K562 (cell line): ENCODE measurements at regions not wholly inside any gene's neighbourhood (a gene's known extent, or its start where the extent isn't known, plus 50 kb on each side); places are given as distances from the start of the nearest gene placed in this dataset.
A peak's percentile ranks its signal among the peaks of the same experiment; 100 is the strongest.

Experiments used
- ADNP ChIP-seq: fragments of 200-800 bp; sonication (Bioruptor generic); IDR thresholded peaks from 2 replicates; pipeline ENCODE4 v1.6.1; 2016; ENCODE audit warnings: missing genetic modification characterization, missing compliant biosample characterization
- CBX3 ChIP-seq, 2 experiments: IDR thresholded peaks; 1 replicate in 1 of 2; 2 replicates in 1 of 2; pipeline ENCODE4 v1.6.1; 2012; ENCODE audit warnings: inconsistent platforms in 2 of 2, low read length in 2 of 2, borderline replicate concordance in 1 of 2, control low read depth in 1 of 2
- CC2D1A ChIP-seq: fragments of 450-650 bp; IDR thresholded peaks from 2 replicates; pipeline ENCODE4 v1.6.1; 2017; ENCODE audit warnings: mild to moderate bottlenecking
- CEBPG ChIP-seq, 3 experiments: fragments of 200-800 bp in 1 of 3; sonication (Bioruptor generic) in 1 of 3; sonication (generic) in 1 of 3; formaldehyde crosslinking in 1 of 3; IDR thresholded peaks in 2 of 3; conservative IDR thresholded peaks in 1 of 3; 2 replicates each; pipeline versions ENCODE4 v1.6.1 to v1.8.0; 2016 to 2022; ENCODE audit warnings: missing compliant biosample characterization in 2 of 3, missing genetic modification characterization in 2 of 3, mild to moderate bottlenecking in 1 of 3, missing genetic modification reagents in 1 of 3
- ERF ChIP-seq: fragments of 450-650 bp; formaldehyde crosslinking; IDR thresholded peaks from 2 replicates; pipeline ENCODE4 v1.4.0; 2020; ENCODE audit warnings: mild to moderate bottlenecking, mixed read lengths
- FOXK2 ChIP-seq, 2 experiments: fragments of 450-650 bp; IDR thresholded peaks in 1 of 2; conservative IDR thresholded peaks in 1 of 2; 2 replicates each; pipeline ENCODE4 v1.6.1; 2016; ENCODE audit warnings: low read depth in 2 of 2, mild to moderate bottlenecking in 1 of 2
- NKRF ChIP-seq: fragments of 450-650 bp; IDR thresholded peaks from 2 replicates; pipeline ENCODE4 v1.6.1; 2016; ENCODE audit warnings: borderline replicate concordance
- PPARD ChIP-seq: fragments of 250-450 bp; sonication (Bioruptor Pico); IDR thresholded peaks from 2 replicates; pipeline ENCODE4 v1.8.0; 2022; ENCODE audit warnings: inconsistent platforms, mild to moderate bottlenecking, moderate library complexity
- PRMT5 ChIP-seq: sonication (generic); formaldehyde crosslinking; IDR thresholded peaks from 2 replicates; pipeline ENCODE4 v1.5.0; 2020; ENCODE audit warnings: missing genetic modification reagents
- PRPF4 ChIP-seq: fragments of 200-400 bp; formaldehyde crosslinking; IDR thresholded peaks from one replicate; pipeline ENCODE4 v1.6.1; 2017; ENCODE audit warnings: low read length, low read depth, mild to moderate bottlenecking; ENCODE audit not compliant: insufficient read depth, poor library complexity, severe bottlenecking
- RBM25 ChIP-seq: fragments of 200-400 bp; formaldehyde crosslinking; IDR thresholded peaks from 2 replicates; pipeline ENCODE4 v1.6.1; 2018; ENCODE audit warnings: low read length, low read depth, moderate library complexity; ENCODE audit not compliant: severe bottlenecking
- SMAD3 ChIP-seq: fragments of 450-650 bp; formaldehyde crosslinking; conservative IDR thresholded peaks from 2 replicates; pipeline ENCODE4 v1.4.0; 2020; ENCODE audit warnings: mild to moderate bottlenecking
- U2AF2 ChIP-seq: fragments of 200-400 bp; formaldehyde crosslinking; optimal IDR thresholded peaks from 2 replicates; pipeline ENCODE3; 2017; ENCODE audit warnings: low read depth, mild to moderate bottlenecking, low read length
- ZFP36 ChIP-seq: fragments of 150-350 bp; IDR thresholded peaks from 2 replicates; pipeline ENCODE4 v1.6.1; 2018; ENCODE audit warnings: low read length, low read depth; ENCODE audit not compliant: partially characterized antibody
- ZKSCAN3 ChIP-seq: fragments of 250-450 bp; sonication (Bioruptor Pico); IDR thresholded peaks from 2 replicates; pipeline ENCODE4 v1.4.0; 2020
- TF ChIP-seq, protein P1 (sequence below): sonication (generic); formaldehyde crosslinking; IDR thresholded peaks from 2 replicates; pipeline ENCODE4 v1.4.0; 2020; ENCODE audit warnings: mild to moderate bottlenecking, missing genetic modification reagents
- TF ChIP-seq, protein P2 (sequence below): IDR thresholded peaks from 2 replicates; pipeline ENCODE4 v1.6.1; 2012; ENCODE audit warnings: low read depth, low read length, improper control_type of control experiment, borderline replicate concordance
- TF ChIP-seq, protein P3 (sequence below): fragments of 250-450 bp; sonication (Bioruptor Pico); IDR thresholded peaks from 2 replicates; pipeline ENCODE4 v1.5.0; 2021; ENCODE audit warnings: mild to moderate bottlenecking, borderline replicate concordance

GRCh38 chr16:85449191-85449884 lies 163.8 kb upstream of the GSE1 start (continued):
- TF ChIP-seq, protein P1, sequence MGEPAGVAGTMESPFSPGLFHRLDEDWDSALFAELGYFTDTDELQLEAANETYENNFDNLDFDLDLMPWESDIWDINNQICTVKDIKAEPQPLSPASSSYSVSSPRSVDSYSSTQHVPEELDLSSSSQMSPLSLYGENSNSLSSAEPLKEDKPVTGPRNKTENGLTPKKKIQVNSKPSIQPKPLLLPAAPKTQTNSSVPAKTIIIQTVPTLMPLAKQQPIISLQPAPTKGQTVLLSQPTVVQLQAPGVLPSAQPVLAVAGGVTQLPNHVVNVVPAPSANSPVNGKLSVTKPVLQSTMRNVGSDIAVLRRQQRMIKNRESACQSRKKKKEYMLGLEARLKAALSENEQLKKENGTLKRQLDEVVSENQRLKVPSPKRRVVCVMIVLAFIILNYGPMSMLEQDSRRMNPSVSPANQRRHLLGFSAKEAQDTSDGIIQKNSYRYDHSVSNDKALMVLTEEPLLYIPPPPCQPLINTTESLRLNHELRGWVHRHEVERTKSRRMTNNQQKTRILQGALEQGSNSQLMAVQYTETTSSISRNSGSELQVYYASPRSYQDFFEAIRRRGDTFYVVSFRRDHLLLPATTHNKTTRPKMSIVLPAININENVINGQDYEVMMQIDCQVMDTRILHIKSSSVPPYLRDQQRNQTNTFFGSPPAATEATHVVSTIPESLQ (CRISPR knock-in tag), result no peak
- no peak for TF ChIP-seq U2AF2
- no peak for TF ChIP-seq PPARD (CRISPR knock-in tag)
- TF ChIP-seq, protein P2, sequence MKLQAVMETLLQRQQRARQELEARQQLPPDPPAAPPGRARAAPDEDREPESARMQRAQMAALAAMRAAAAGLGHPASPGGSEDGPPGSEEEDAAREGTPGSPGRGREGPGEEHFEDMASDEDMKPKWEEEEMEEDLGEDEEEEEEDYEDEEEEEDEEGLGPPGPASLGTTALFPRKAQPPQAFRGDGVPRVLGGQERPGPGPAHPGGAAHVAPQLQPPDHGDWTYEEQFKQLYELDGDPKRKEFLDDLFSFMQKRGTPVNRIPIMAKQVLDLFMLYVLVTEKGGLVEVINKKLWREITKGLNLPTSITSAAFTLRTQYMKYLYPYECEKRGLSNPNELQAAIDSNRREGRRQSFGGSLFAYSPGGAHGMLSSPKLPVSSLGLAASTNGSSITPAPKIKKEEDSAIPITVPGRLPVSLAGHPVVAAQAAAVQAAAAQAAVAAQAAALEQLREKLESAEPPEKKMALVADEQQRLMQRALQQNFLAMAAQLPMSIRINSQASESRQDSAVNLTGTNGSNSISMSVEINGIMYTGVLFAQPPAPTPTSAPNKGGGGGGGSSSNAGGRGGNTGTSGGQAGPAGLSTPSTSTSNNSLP, result no peak
- TF ChIP-seq ZFP36, result peak; percentile 96
- peak; percentile 85 for TF ChIP-seq ADNP (tag)
- no peak for TF ChIP-seq CC2D1A
- no peak for TF ChIP-seq ZKSCAN3
- TF ChIP-seq PRMT5 (CRISPR knock-in tag), result no peak
- TF ChIP-seq SMAD3 (CRISPR knock-in tag), result no peak
- no peak for TF ChIP-seq CBX3 (IDR thresholded peaks at IDR 0.05; ENCODE audit: borderline replicate concordance in 1 of 2, low read length in 2 of 2)
- peak; percentile 98 for TF ChIP-seq RBM25
- TF ChIP-seq PRPF4, result no peak
- TF ChIP-seq ERF (CRISPR knock-in tag), result no peak
- TF ChIP-seq CEBPG (CRISPR knock-in tag; IDR thresholded peaks at IDR 0.05), result no peak
- TF ChIP-seq CEBPG (tag; conservative IDR thresholded peaks at IDR 0.05 in 1 of 2, IDR thresholded peaks at IDR 0.05 in 1 of 2), result no peak
- TF ChIP-seq, protein P3, sequence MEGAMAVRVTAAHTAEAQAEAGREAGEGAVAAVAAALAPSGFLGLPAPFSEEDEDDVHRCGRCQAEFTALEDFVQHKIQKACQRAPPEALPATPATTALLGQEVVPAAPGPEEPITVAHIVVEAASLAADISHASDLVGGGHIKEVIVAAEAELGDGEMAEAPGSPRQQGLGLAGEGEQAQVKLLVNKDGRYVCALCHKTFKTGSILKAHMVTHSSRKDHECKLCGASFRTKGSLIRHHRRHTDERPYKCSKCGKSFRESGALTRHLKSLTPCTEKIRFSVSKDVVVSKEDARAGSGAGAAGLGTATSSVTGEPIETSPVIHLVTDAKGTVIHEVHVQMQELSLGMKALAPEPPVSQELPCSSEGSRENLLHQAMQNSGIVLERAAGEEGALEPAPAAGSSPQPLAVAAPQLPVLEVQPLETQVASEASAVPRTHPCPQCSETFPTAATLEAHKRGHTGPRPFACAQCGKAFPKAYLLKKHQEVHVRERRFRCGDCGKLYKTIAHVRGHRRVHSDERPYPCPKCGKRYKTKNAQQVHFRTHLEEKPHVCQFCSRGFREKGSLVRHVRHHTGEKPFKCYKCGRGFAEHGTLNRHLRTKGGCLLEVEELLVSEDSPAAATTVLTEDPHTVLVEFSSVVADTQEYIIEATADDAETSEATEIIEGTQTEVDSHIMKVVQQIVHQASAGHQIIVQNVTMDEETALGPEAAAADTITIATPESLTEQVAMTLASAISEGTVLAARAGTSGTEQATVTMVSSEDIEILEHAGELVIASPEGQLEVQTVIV, result no peak
- no peak for TF ChIP-seq NKRF
- no peak for TF ChIP-seq FOXK2 (conservative IDR thresholded peaks at IDR 0.05 in 1 of 2, IDR thresholded peaks at IDR 0.05 in 1 of 2; ENCODE audit: low read depth in 2 of 2)
